Fibroblast of skin of left biceps (primary cell): ENCODE measurements at regions not wholly inside any gene's neighbourhood (a gene's known extent, or its start where the extent isn't known, plus 50 kb on each side); places are given as distances from the start of the nearest gene placed in this dataset.
"Not testable (repeated sequence)": the region's sequence is repeated elsewhere in the genome, so short reads cannot be mapped to it uniquely, and the experiment has no call there.

ENCODE experiments used
- DNase-seq, 2 experiments: peaks; one replicate each; pipeline ENCODE4 v3.0.0-alpha.2; 2013; ENCODE audit warnings: low read depth in 2 of 2

DNA sequence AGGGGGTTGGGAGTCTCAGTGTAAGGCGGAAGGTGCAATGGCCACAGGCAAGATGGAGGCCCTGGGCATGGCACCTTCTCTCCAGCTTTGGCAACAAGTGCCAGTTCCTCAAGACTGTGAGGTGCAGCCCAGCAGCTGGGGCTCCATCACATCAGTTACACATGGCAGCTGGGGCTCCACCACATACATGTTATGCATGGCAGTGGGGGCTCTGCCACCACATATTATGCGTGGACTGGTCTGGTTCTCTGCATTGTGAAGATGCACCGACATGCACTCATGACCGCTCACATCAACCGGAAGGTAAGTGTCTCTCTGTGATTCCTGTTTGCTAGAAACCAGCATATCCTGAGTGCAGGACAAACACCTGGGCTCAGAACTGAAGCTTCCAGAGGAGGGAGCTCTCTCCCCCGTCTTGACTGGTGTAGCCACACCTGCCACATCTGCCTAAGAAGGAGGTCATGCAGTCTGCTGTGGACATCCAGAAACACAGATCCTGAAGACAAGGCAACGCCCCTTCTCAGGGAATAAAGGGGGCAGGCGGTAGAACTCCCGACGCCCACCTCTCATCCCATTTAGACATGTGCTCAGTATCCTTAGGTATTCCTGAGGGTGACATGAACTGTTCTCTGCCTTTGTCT is 104.1 kb upstream of the TMPRSS2 start:
- no peak for DNase-seq

DNA sequence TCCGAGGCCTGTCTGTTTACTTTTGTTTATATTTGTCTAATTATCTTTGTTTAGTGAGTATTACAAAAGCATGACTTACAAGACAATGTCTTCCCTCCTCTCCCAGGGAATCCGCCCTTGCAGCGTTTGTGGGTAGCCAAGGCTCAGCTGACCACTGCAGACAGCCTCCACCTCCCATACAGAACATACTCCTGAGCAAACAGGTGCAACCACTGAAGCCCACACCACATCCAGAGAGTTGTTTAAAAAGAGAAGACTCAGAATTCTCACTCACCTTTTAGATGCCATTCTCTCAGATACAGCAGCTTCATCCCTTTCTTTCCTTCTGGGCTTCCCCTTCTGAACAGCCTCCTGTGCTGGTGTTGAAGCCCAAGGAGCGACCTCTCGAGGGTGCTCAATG is 103.5 kb upstream of the TMPRSS2 start:
- no peak for DNase-seq

DNA sequence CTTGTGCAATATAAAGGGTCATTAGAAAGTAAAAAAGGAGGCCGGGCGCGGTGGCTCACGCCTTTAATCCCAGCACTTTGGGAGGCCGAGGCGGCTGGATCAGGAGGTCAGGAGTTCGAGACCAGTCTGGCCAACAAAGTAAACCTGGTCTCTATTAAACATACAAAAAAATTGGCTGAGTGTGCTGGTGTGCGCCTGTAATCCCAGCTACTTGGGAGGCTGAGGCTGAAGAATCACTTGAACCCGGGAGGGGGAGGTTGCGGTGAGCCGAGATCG is 102.8 kb upstream of the TMPRSS2 start:
- not testable (repeated sequence) for DNase-seq

- no peak for DNase-seq
These were observed 102.3 kb upstream of the TMPRSS2 start for GRCh38 chr21:41610042-41610839.

DNA sequence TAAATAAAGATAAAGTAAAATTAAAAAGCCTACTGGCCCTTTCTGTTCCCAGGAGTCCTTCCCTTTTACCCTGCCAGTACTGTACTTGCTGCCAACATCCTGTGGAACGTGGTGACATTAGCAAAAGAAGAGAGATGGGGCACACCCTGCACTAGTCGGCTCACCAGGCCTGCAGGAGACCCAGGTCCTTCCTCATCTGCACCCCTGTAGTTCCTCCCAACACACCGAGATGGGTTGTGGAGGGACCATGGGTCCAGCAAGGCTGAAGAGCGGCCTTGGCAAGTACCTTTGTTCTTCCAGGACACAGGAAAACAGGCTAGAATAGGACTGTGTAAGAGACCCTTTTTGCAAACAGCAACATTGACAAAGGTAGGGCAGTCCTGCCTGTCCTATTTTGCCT is 98.7 kb upstream of the TMPRSS2 start:
- no peak for DNase-seq

GRCh38 chr21:41605934-41606285 is 98.0 kb upstream of the TMPRSS2 start:
- DNase-seq = no peak

- DNase-seq = no peak
These were observed 97.4 kb upstream of the TMPRSS2 start for GRCh38 chr21:41605178-41605933.

DNA sequence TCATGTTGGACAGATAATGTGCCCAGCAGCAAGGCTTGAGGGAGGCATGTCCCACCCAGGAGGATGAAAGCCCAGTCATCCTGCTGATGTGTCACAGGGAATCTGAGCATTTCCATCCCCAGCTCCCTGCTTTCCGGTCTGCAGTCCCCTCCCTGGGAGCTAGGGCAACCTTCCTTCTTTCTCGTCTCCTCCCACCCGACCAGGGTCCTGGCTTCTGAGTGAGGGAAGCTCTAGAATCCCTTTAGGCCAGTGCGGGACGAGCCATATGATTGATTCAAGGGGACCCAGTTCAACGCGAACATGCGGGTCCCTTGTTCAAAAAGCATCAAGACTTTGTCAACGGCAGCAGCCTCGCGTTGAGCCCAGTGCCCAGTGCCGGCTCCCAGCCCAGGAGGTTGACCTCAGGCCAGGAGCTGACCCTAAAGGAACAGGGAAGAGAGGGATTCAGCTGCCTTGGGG is 96.7 kb upstream of the TMPRSS2 start:
- DNase-seq = no peak

GRCh38 chr21:41603476-41603875 is 95.5 kb upstream of the TMPRSS2 start:
- no peak for DNase-seq

GRCh38 chr21:41602531-41602930 is 94.6 kb upstream of the TMPRSS2 start:
- DNase-seq = no peak

- no peak for DNase-seq
These were observed 93.8 kb upstream of the TMPRSS2 start for GRCh38 chr21:41601573-41602368.

- no peak for DNase-seq
These were observed 93.1 kb upstream of the TMPRSS2 start for GRCh38 chr21:41600961-41601572.

DNA sequence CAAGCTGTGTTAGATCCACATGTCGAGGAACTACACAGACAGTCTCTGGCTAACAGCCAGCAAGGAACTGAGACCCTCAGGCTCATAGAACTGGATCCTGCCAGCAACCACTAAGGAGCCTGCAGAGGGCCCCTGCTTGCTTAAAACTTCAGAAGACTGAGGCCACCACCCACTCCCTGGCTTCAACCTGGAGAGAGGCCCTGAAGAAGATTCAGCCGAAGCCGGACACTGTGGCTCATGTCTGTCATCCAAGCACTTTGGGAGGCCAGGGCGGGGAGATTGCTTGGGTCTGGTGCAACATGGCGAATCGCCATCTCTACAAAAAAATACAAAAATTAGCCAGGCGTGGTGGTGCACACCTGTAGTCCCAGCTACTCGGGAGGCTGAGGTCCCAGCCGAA is 92.6 kb upstream of the TMPRSS2 start:
- DNase-seq = no peak

- DNase-seq = no peak
These were observed 92.2 kb upstream of the TMPRSS2 start for GRCh38 chr21:41600116-41600515.

- no peak for DNase-seq
These were observed 90.8 kb upstream of the TMPRSS2 start for GRCh38 chr21:41598561-41599431.

DNA sequence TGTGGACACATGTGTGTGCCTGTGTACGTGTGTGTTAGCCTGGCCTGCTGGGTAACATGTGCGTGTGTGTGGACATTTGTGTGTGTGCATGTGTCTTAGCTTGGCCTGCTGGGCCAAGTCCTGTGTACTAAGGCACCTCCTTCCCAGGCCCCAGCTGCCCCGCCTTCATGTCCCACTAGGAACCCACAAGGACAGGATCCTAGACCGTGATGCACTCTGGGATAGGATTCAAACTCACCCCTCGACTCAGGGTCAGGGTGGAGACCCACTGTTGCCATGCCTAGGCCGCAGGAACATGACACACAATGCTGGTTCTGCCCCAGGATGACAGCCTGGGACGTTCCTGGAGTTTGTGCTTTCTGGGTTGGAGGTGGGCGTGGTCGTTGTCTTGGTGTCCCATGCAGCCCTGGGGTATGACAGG is 89.9 kb upstream of the TMPRSS2 start:
- DNase-seq = no peak

DNA sequence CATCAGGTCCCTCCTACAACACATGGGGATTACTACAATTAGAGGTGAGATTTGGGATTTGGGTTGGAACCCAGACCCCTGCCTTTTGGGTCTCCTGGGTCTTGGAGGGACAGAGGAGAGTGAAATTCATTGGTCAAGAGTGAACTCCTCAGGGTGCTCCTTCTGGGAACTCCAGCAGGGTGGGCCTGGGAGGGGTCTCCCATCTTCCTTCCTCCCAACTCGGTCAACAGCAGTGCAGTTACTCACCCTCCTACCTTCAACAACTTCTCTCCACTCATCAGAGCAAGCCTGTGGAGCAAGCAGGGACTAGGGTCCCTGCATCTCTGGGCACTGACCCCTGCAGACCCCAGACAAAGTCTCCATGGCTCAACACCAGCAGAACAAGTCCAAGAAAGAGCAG is 89.3 kb upstream of the TMPRSS2 start:
- DNase-seq = no peak

DNA sequence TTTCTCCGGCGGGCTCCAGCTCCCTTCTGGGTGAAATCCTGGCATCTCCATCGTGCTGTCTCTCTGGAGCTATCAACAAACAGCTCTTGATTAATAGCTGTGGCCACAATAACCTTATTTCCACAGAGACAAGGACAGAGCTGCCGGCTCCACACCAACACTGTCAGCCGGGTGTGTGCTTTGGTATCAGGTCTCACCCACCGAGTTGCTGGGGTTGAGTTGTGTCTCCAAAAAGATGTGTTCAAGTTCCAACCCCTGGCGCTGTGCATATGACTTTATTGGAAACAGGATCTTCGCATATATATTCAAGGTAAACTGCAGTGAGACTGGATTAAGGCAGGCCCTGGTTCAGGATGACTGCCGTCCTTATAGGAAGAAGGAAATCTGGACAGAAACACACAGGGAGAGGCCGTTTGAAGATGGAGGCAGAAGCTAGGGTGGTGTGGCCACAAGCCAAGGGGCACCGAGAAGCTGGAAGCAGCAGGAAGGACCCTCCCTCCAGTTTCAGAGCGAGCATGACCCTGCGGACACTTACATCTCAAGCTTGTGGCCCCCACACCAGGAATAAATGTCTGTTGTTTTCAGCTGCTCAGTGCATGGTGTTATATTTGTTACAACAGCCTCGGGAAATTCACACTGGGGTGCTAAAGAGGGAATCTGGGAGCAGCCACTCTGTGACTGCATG is 88.4 kb upstream of the TMPRSS2 start:
- DNase-seq = no peak

GRCh38 chr21:41594268-41594667 is 86.3 kb upstream of the TMPRSS2 start:
- no peak for DNase-seq

GRCh38 chr21:41593760-41594138 is 85.8 kb upstream of the TMPRSS2 start:
- DNase-seq = no peak
